SK-N-SH (cell line): ENCODE measurements at regions not wholly inside any gene's neighbourhood (a gene's known extent, or its start where the extent isn't known, plus 50 kb on each side); places are given as distances from the start of the nearest gene placed in this dataset.

ENCODE experiments used
- CTCF ChIA-PET: fragments of 300-600, 350-600 bp; formaldehyde crosslinking; extraction: SDS; loops from one replicate; lab custom pipeline; 2021; lab: Yijun Ruan, JAX
- POLR2A ChIA-PET: fragments of 350-600 bp; sonication (Branson Sonifier 250); formaldehyde crosslinking; extraction: SDS; loops from one replicate; lab custom pipeline; 2020; ENCODE audit warnings: antibody characterized with exemption, inconsistent platforms; lab: Yijun Ruan, JAX
- DNase-seq: peaks from one replicate; pipeline ENCODE4 v3.0.0; 2012
- H2AFZ ChIP-seq: fragments of 200-600 bp; sonication (generic); 2 replicates; pipeline ENCODE4 v1.8.1; 2016; ENCODE audit warnings: antibody characterized with exemption, mild to moderate bottlenecking, low read depth
- H3F3A ChIP-seq: fragments of 200-600 bp; sonication (generic); replicated peaks from 2 replicates; pipeline ENCODE3; 2016; ENCODE audit warnings: antibody characterized with exemption, mild to moderate bottlenecking; ENCODE audit not compliant: insufficient read depth
- H3K27ac ChIP-seq, 2 experiments: fragments of 200-500 bp in 1 of 2; fragments of 200-600 bp in 1 of 2; sonication (Bioruptor generic) in 1 of 2; sonication (generic), shearing (Covaris generic) in 1 of 2; 2 replicates each; pipeline versions ENCODE4 v1.5.1 to v1.6.1; 2014 to 2016; ENCODE audit warnings: low read depth in 2 of 2, inconsistent platforms in 1 of 2, low read length in 1 of 2, mild to moderate bottlenecking in 1 of 2, mixed read lengths in 1 of 2
- H3K27me3 ChIP-seq: fragments of 200-600 bp; sonication (generic), shearing (Covaris generic); 2 replicates; pipeline ENCODE4 v1.6.1; 2016; ENCODE audit warnings: mixed run types; ENCODE audit not compliant: insufficient read depth
- H3K36me3 ChIP-seq, 2 experiments: fragments of 200-500 bp in 1 of 2; fragments of 200-600 bp in 1 of 2; sonication (Bioruptor generic) in 1 of 2; sonication (generic) in 1 of 2; replicated peaks in 1 of 2; 2 replicates each; pipeline versions ENCODE3 to v1.5.1; 2014 to 2016; ENCODE audit warnings: low read length in 1 of 2, mild to moderate bottlenecking in 1 of 2; ENCODE audit not compliant: insufficient read depth in 2 of 2, control insufficient read depth in 1 of 2
- H3K4me1 ChIP-seq, 2 experiments: fragments of 200-500 bp in 1 of 2; fragments of 200-600 bp in 1 of 2; sonication (Bioruptor generic) in 1 of 2; sonication (generic), shearing (Covaris generic) in 1 of 2; 2 replicates each; pipeline versions ENCODE4 v1.5.1 to v1.6.1; 2014 to 2016; ENCODE audit warnings: low read depth in 1 of 2, low read length in 1 of 2, mixed run types in 1 of 2; ENCODE audit not compliant: insufficient read depth in 2 of 2, control insufficient read depth in 1 of 2
- H3K4me2 ChIP-seq: fragments of 200-600 bp; sonication (generic), shearing (Covaris generic); 2 replicates; pipeline ENCODE4 v1.6.1; 2017; ENCODE audit warnings: mixed run types
- H3K4me3 ChIP-seq, 2 experiments: fragments of 200-500 bp in 1 of 2; fragments of 200-600 bp in 1 of 2; sonication (Bioruptor generic) in 1 of 2; sonication (generic), shearing (Covaris generic) in 1 of 2; 2 replicates each; pipeline versions ENCODE4 v1.5.1 to v1.8.1; 2014 to 2016; ENCODE audit warnings: low read depth in 2 of 2, inconsistent platforms in 1 of 2, low read length in 1 of 2, mild to moderate bottlenecking in 1 of 2, mixed read lengths in 1 of 2, moderate library complexity in 1 of 2
- H3K79me2 ChIP-seq: fragments of 200-600 bp; sonication (generic); 2 replicates; pipeline ENCODE4 v1.8.1; 2017; ENCODE audit warnings: mild to moderate bottlenecking; ENCODE audit not compliant: insufficient read depth
- H3K9ac ChIP-seq: fragments of 200-600 bp; sonication (generic); 2 replicates; pipeline ENCODE4 v1.6.1; 2017; ENCODE audit warnings: mixed run types
- H3K9me2 ChIP-seq: fragments of 200-600 bp; sonication (generic); 2 replicates; pipeline ENCODE4 v1.6.1; 2017; ENCODE audit warnings: mixed run types
- H3K9me3 ChIP-seq: fragments of 200-600 bp; sonication (generic); 2 replicates; pipeline ENCODE4 v1.6.1; 2017; ENCODE audit warnings: mixed run types, mild to moderate bottlenecking, moderate library complexity
- H4K20me1 ChIP-seq: fragments of 200-600 bp; sonication (generic); 2 replicates; pipeline ENCODE4 v1.6.1; 2017; ENCODE audit warnings: mild to moderate bottlenecking, mixed run types; ENCODE audit not compliant: insufficient read depth
- CTCF ChIP-seq: fragments of 200-600 bp; sonication (generic); IDR thresholded peaks from 2 replicates; pipeline ENCODE4 v1.6.1; 2017; ENCODE audit warnings: antibody characterized with exemption, mild to moderate bottlenecking, moderate library complexity
- FOXM1 ChIP-seq: IDR thresholded peaks from 2 replicates; pipeline ENCODE4 v1.4.0; 2012; ENCODE audit warnings: low read depth, mild to moderate bottlenecking
- IRF3 ChIP-seq: fragments of 150-350 bp; IDR thresholded peaks from 2 replicates; pipeline ENCODE4 v1.6.1; 2016; ENCODE audit warnings: mild to moderate bottlenecking, low read depth, low read length
- NRF1 ChIP-seq: IDR thresholded peaks from 2 replicates; pipeline ENCODE4 v1.6.1; 2012; ENCODE audit warnings: low read depth, mild to moderate bottlenecking, low read length
- RAD21 ChIP-seq: IDR thresholded peaks from 2 replicates; pipeline ENCODE4 v1.6.1; 2012; ENCODE audit warnings: mild to moderate bottlenecking, low read length
- RXRA ChIP-seq: IDR thresholded peaks from 2 replicates; pipeline ENCODE4 v1.4.0; 2012; ENCODE audit warnings: low read depth, mild to moderate bottlenecking, borderline replicate concordance
- SMC3 ChIP-seq: IDR thresholded peaks from 2 replicates; pipeline ENCODE4 v1.6.1; 2012; ENCODE audit warnings: low read depth, low read length, improper control_type of control experiment
- TCF12 ChIP-seq: IDR thresholded peaks from 2 replicates; pipeline ENCODE4 v1.4.0; 2012
- TEAD4 ChIP-seq: IDR thresholded peaks from 2 replicates; pipeline ENCODE4 v1.4.0; 2012; ENCODE audit warnings: mild to moderate bottlenecking, borderline replicate concordance; ENCODE audit not compliant: insufficient read depth
- USF1 ChIP-seq: IDR thresholded peaks from 2 replicates; pipeline ENCODE4 v1.4.0; 2012; ENCODE audit warnings: low read depth, borderline replicate concordance
- YY1 ChIP-seq: IDR thresholded peaks from 2 replicates; pipeline ENCODE4 v1.4.0; 2012; ENCODE audit warnings: low read depth, mild to moderate bottlenecking
- whole genome bisulfite sequencing: methylation state at CpG from one replicate; pipeline ENCODE4 v1.1.6; 2017; ENCODE audit warnings: low lambda C conversion rate; 5-methylcytosine and 5-hydroxymethylcytosine counted together

DNA sequence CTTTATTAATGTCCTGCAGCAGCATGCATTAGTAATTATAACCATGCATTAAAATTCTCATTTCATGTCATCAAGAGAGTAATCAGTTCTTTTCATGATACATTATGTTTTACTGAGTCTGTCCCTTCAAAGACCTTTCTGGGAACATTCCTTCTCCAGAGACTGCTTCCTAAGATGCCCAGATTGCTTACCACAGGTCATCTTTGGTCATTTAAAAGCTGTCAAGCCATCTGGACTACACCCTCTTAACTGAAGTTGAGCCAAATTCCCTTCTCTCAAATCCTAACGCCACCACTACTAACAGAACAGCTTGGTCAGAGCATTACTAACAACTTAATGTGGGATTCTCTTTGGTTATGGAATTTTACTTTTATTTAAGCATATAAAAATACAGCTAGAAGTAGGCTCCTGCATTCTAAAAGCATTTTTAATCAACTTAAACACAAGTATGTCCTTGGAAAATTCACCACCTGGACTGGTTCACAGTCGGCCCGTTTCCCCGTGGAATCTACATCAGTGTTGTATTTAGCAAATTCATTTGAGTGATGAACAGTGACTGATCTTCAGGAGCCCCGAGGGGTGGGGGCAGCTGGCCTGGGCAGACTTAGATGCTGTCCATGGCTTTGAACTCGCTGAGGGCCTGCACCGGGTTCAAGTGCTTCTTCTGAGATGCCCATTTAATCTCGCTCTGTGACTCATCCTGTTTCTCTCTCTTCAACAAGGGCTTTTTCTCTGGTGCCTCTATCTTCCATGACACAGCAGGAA, 92.8 kb upstream of the CCDC112 start:
- Histone ChIP-seq H3K27ac (no peak overlapping the region), H3K4me3 (no peak overlapping the region), H3K4me2 (no peak overlapping the region), H3K27me3 (no peaks in the 10 kb centered on the region), H3K9ac (no peak overlapping the region), H2AFZ (no peak overlapping the region), H3K9me2 (no peaks in the 10 kb centered on the region), H3K79me2 (no peaks in the 10 kb centered on the region), H3K4me1 (no peaks in the 10 kb centered on the region; a peak in 2 of 4 replicates), H3F3A (no peaks in the 10 kb centered on the region), H4K20me1 (no peaks in the 10 kb centered on the region), H3K36me3 (no peaks in the 10 kb centered on the region), H3K9me3 (no peaks in the 10 kb centered on the region)
- 89% methylated on average over 8 of the region's 8 CpGs for WGBS
- ChIA-PET POLR2A (no interaction called here), CTCF (no interaction called here)
- no peak for DNase-seq
- TF ChIP-seq FOXM1: no peak
- TF ChIP-seq RXRA: no peak
- no peak for TF ChIP-seq YY1
- TF ChIP-seq SMC3: no peak
- peak; percentile 49; the same call in 1 of the 2 replicates for TF ChIP-seq TCF12
- no peak for TF ChIP-seq CTCF
- TF ChIP-seq RAD21: no peak
- no peak for TF ChIP-seq IRF3

DNA sequence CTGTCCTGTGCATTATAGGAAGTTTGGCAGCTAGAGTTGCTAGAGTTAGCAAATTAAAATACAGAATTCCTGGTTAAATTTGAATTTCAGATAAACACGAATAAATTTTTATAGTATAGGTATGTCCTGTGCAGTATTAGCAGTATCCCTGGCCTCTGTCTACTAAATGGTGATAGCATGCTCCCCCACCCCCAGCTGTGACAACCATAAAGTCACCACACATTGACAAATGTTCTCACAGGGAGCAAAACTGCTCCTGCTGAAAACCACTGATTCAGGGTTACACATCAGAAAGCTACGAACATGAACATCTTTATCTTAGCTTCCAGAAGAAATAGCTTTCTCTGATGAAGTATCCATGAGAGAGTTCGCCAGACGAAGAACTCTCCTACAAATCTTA, 91.8 kb upstream of the CCDC112 start:
- no peak for TF ChIP-seq NRF1
- no peak for TF ChIP-seq TEAD4
- no peak for TF ChIP-seq USF1
- Histone ChIP-seq H3K9me3 (no peaks in the 10 kb centered on the region), H3F3A (no peaks in the 10 kb centered on the region), H3K27ac (no peak overlapping the region), H3K79me2 (no peaks in the 10 kb centered on the region), H3K36me3 (no peaks in the 10 kb centered on the region), H3K4me2 (no peak overlapping the region), H3K27me3 (no peaks in the 10 kb centered on the region), H3K9me2 (no peaks in the 10 kb centered on the region), H3K9ac (no peak overlapping the region), H2AFZ (no peak overlapping the region), H4K20me1 (no peaks in the 10 kb centered on the region), H3K4me3 (no peak overlapping the region), H3K4me1 (no peaks in the 10 kb centered on the region; a peak in 2 of 4 replicates)
- WGBS: 87% methylated on average over 4 of the region's 4 CpGs
- POLR2A ChIA-PET: no interaction called here
- DNase-seq: no peak
- CTCF ChIA-PET: no interaction called here
